Neural progenitor cell (in vitro differentiated cells): ENCODE measurements at regions not wholly inside any gene's neighbourhood (a gene's known extent, or its start where the extent isn't known, plus 50 kb on each side); places are given as distances from the start of the nearest gene placed in this dataset.

Experiments used
- CTCF ChIP-seq: fragments of 200-600 bp; sonication (generic); IDR thresholded peaks from 2 replicates; pipeline ENCODE4 v1.5.1; 2017; ENCODE audit warnings: antibody characterized with exemption, mild to moderate bottlenecking
- EZH2 ChIP-seq: fragments of 200-600 bp; sonication (generic); IDR thresholded peaks from 2 replicates; pipeline ENCODE4 v1.6.1; 2017; ENCODE audit warnings: antibody characterized with exemption, mild to moderate bottlenecking, moderate library complexity

- TF ChIP-seq CTCF (no peak), EZH2 (no peak)
These were observed 1056.3 kb upstream of the EEF2KMT start for GRCh38 chr16:6153901-6154300.
